Lower leg skin (tissue), 3 donors: ENCODE measurements at regions not wholly inside any gene's neighbourhood (a gene's known extent, or its start where the extent isn't known, plus 50 kb on each side); places are given as distances from the start of the nearest gene placed in this dataset.

Experiments used
- CTCF ChIP-seq, 3 donors: fragments of 450-650 bp; IDR thresholded peaks; one replicate each; pipeline ENCODE4 v1.5.1; 2016; ENCODE audit warnings: antibody characterized with exemption in 3 of 3, mild to moderate bottlenecking in 3 of 3, moderate library complexity in 2 of 3
- POLR2A ChIP-seq, 2 donors: fragments of 450-650 bp; IDR thresholded peaks; one replicate each; pipeline ENCODE4 v1.6.1; 2016 to 2017; ENCODE audit warnings: antibody characterized with exemption in 2 of 2, mild to moderate bottlenecking in 1 of 2, moderate library complexity in 1 of 2

- TF ChIP-seq CTCF (IDR thresholded peaks at IDR 0.05) (no peak), POLR2A (IDR thresholded peaks at IDR 0.05) (no peak)
These were observed 236.2 kb downstream of the SKIDA1 start for GRCh38 chr10:21289271-21289670.
